B cell (primary cell): ENCODE measurements at regions not wholly inside any gene's neighbourhood (a gene's known extent, or its start where the extent isn't known, plus 50 kb on each side); places are given as distances from the start of the nearest gene placed in this dataset.

Experiments
- ATAC-seq: fragments of 200-7000 bp; cut with Tn5 transposase; one replicate; pipeline ENCODE4 v1.10.0; 2021; ENCODE audit warnings: low read depth, mild to moderate bottlenecking, moderate number of reproducible peaks, moderate library complexity
- CTCF ChIA-PET: fragments of 350-600 bp; sonication (Branson Sonifier 250); formaldehyde crosslinking; loops from one replicate; lab custom pipeline; 2021; ENCODE audit warnings: antibody characterized with exemption, inconsistent platforms; lab: Charles Lee
- POLR2A ChIA-PET: fragments of 350-600 bp; sonication (Branson Sonifier 250); formaldehyde crosslinking; loops from one replicate; lab custom pipeline; 2021; ENCODE audit warnings: antibody characterized with exemption; lab: Charles Lee
- DNase-seq: peaks from one replicate; pipeline ENCODE4 v3.0.0; 2013
- H2AFZ ChIP-seq: 2 replicates; pipeline ENCODE4 v1.6.1; 2012; ENCODE audit warnings: mild to moderate bottlenecking, low read depth, low read length; ENCODE audit not compliant: insufficient read depth, poor library complexity, severe bottlenecking
- H3K27ac ChIP-seq, 2 donors: 1 replicate in 1 of 2; 2 replicates in 1 of 2; pipeline ENCODE4 v1.5.1; 2012 to 2013; ENCODE audit warnings: low read length in 2 of 2, mild to moderate bottlenecking in 2 of 2, moderate library complexity in 1 of 2
- H3K27me3 ChIP-seq, 4 experiments: fragments of 200-600 bp in 1 of 4; sonication (generic) in 1 of 4; replicated peaks in 1 of 4; 1 replicate in 2 of 4; 2 replicates in 2 of 4; pipeline versions ENCODE4 v1.6.1 to v1.7.0; 2013 to 2016; ENCODE audit warnings: low read length in 3 of 4, mild to moderate bottlenecking in 2 of 4, mixed read lengths in 1 of 4, moderate library complexity in 1 of 4; ENCODE audit not compliant: insufficient read depth in 4 of 4, control insufficient read depth in 3 of 4; ENCODE audit errors: control extremely low read depth in 1 of 4
- H3K36me3 ChIP-seq, 2 experiments: replicated peaks in 1 of 2; 1 replicate in 1 of 2; 2 replicates in 1 of 2; pipeline versions ENCODE4 v1.6.1 to v1.7.1; 2013; ENCODE audit warnings: low read length in 1 of 2; ENCODE audit not compliant: insufficient read depth in 2 of 2, control insufficient read depth in 1 of 2; ENCODE audit errors: control extremely low read depth in 1 of 2, extremely low read depth in 1 of 2
- H3K4me1 ChIP-seq, 2 donors: fragments of 200-600 bp in 1 of 2; sonication (generic) in 1 of 2; 1 replicate in 1 of 2; 2 replicates in 1 of 2; pipeline versions ENCODE4 v1.5.1 to v1.6.1; 2013 to 2017; ENCODE audit warnings: low read length in 2 of 2; ENCODE audit not compliant: control insufficient read depth in 2 of 2, insufficient read depth in 2 of 2
- H3K4me2 ChIP-seq: replicated peaks from 2 replicates; pipeline ENCODE3; 2012; ENCODE audit warnings: mild to moderate bottlenecking, low read depth, low read length; ENCODE audit not compliant: poor library complexity, severe bottlenecking
- H3K4me3 ChIP-seq, 5 experiments: fragments of 200-600 bp in 1 of 5; sonication (generic) in 1 of 5; 1 replicate in 3 of 5; 2 replicates in 2 of 5; pipeline versions ENCODE4 v1.5.1 to v1.7.0; 2011 to 2016; ENCODE audit warnings: low read length in 4 of 5, mild to moderate bottlenecking in 4 of 5, low read depth in 2 of 5, control low read depth in 1 of 5, moderate library complexity in 1 of 5; ENCODE audit not compliant: insufficient read depth in 1 of 5; ENCODE audit errors: control extremely low read depth in 1 of 5, extremely low read depth in 1 of 5
- H3K79me2 ChIP-seq: fragments of 200-600 bp; sonication (generic); one replicate; pipeline ENCODE4 v1.6.0; 2016; ENCODE audit warnings: low read length; ENCODE audit not compliant: control insufficient read depth, insufficient read depth
- H3K9ac ChIP-seq: fragments of 200-600 bp; sonication (generic); 2 replicates; pipeline ENCODE4 v1.6.1; 2017; ENCODE audit warnings: mild to moderate bottlenecking, low read length, moderate library complexity
- H3K9me3 ChIP-seq, 3 donors: one replicate each; pipeline versions ENCODE4 v1.6.1 to v1.7.1; 2013; ENCODE audit warnings: low read length in 2 of 3; ENCODE audit not compliant: control insufficient read depth in 2 of 3, insufficient read depth in 1 of 3; ENCODE audit errors: control extremely low read depth in 1 of 3
- H4K20me1 ChIP-seq: 2 replicates; pipeline ENCODE4 v1.6.0; 2012; ENCODE audit warnings: mild to moderate bottlenecking, low read length; ENCODE audit not compliant: insufficient read depth, control insufficient read depth, poor library complexity, severe bottlenecking
- H3K27ac Mint-ChIP-seq: one replicate; pipeline ENCODE4 v1.8.0; 2021; ENCODE audit warnings: mixed read lengths
- H3K27me3 Mint-ChIP-seq: one replicate; pipeline ENCODE4 v1.8.0; 2021; ENCODE audit warnings: mixed read lengths
- H3K4me1 Mint-ChIP-seq: one replicate; pipeline ENCODE4 v1.8.0; 2021; ENCODE audit warnings: mixed read lengths
- H3K4me3 Mint-ChIP-seq: one replicate; pipeline ENCODE4 v1.8.0; 2021; ENCODE audit warnings: mixed read lengths
- H3K9me3 Mint-ChIP-seq: one replicate; pipeline ENCODE4 v1.8.0; 2022; ENCODE audit warnings: mixed read lengths; ENCODE audit not compliant: insufficient read depth
- EZH2 ChIP-seq: IDR thresholded peaks from 2 replicates; pipeline ENCODE4 v1.6.1; 2012; ENCODE audit warnings: borderline replicate concordance, low read depth, mild to moderate bottlenecking, moderate library complexity, low read length; ENCODE audit not compliant: insufficient read depth, poor library complexity, severe bottlenecking
- WGBS: methylation state at CpG from one replicate; pipeline ENCODE4 v1.1.5; 2013; ENCODE audit warnings: missing lambda C conversion rate; ENCODE audit not compliant: insufficient coverage; 5-methylcytosine and 5-hydroxymethylcytosine counted together
- intact Hi-C: fragments of 100-400 bp; cut with micrococcal nuclease; formaldehyde crosslinking; loops from one replicate; pipeline ENCODE4 v1.10.0; 2022
- TF ChIP-seq, protein P1 (sequence below): fragments of 200-600 bp; IDR thresholded peaks from one replicate; pipeline ENCODE4 v1.8.0; 2022; ENCODE audit warnings: antibody characterized with exemption, mild to moderate bottlenecking

DNA sequence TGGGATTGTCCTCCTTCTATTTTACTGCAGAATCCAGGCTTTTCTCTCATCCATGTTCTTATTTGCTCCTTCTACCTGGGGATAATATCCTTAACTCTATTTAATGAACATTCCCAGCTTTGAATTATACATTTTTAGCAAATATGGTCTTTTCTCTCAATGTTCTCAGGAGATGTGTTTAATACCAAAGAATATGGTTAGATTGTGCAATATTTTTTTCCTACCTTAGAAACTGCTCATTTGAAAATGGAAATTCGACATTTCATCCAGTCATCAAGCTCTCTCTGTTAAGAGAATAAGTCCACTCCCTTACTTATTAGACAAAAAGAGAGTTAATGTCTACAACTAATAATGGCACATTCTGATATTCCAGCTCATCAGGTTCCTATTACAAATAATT, 160.4 kb upstream of the GULP1 start:
- Histone ChIP-seq H3K36me3 (no peaks in the 10 kb centered on the region), H3K4me3 (no peak overlapping the region), H3K4me1 (no peaks in the 10 kb centered on the region), H3K79me2 (no peaks in the 10 kb centered on the region), H2AFZ (no peak overlapping the region), H3K27ac (no peak overlapping the region), H3K27me3 (no peaks in the 10 kb centered on the region), H3K4me2 (no peak overlapping the region), H3K9ac (no peak overlapping the region), H4K20me1 (no peaks in the 10 kb centered on the region), H3K9me3 (no peaks in the 10 kb centered on the region)
- ChIA-PET POLR2A (no interaction called here), CTCF (no interaction called here)
- Mint-ChIP-seq H3K4me1 (no peaks in the 10 kb centered on the region), H3K27ac (no peak overlapping the region), H3K27me3 (no peaks in the 10 kb centered on the region), H3K9me3 (no peaks in the 10 kb centered on the region), H3K4me3 (no peak overlapping the region)
- TF ChIP-seq, protein P1, sequence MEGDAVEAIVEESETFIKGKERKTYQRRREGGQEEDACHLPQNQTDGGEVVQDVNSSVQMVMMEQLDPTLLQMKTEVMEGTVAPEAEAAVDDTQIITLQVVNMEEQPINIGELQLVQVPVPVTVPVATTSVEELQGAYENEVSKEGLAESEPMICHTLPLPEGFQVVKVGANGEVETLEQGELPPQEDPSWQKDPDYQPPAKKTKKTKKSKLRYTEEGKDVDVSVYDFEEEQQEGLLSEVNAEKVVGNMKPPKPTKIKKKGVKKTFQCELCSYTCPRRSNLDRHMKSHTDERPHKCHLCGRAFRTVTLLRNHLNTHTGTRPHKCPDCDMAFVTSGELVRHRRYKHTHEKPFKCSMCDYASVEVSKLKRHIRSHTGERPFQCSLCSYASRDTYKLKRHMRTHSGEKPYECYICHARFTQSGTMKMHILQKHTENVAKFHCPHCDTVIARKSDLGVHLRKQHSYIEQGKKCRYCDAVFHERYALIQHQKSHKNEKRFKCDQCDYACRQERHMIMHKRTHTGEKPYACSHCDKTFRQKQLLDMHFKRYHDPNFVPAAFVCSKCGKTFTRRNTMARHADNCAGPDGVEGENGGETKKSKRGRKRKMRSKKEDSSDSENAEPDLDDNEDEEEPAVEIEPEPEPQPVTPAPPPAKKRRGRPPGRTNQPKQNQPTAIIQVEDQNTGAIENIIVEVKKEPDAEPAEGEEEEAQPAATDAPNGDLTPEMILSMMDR, result no peak
- TF ChIP-seq EZH2, result no peak
- no CpG with 5 or more reads among the region's 1 CpG for WGBS
- no peak for DNase-seq
- ATAC-seq, result no peak
- intact Hi-C loops, result no loop called here

DNA sequence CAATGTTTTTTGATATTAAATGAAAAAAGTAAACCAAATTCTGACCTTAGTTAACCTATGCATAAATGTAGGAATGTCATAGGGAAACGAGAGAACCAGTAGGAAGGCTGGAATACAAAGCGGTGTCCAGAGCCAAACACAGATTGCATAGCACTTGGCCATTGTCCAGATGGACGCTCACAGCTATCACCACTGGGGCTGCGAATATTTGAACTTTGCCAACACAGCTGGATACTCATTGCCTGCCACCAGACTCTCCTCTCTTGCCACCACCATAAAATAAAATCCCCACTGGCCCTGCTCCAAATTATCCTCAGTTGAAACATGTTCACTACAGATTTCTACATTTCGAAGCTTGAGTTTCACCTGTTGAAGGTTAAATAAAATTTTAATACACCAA, 159.3 kb upstream of the GULP1 start:
- Histone ChIP-seq H3K27me3 (no peaks in the 10 kb centered on the region), H4K20me1 (no peaks in the 10 kb centered on the region), H3K27ac (no peak overlapping the region), H2AFZ (no peak overlapping the region), H3K9me3 (no peaks in the 10 kb centered on the region), H3K4me1 (no peaks in the 10 kb centered on the region), H3K36me3 (no peaks in the 10 kb centered on the region), H3K4me2 (no peak overlapping the region), H3K9ac (no peak overlapping the region), H3K4me3 (no peak overlapping the region), H3K79me2 (no peaks in the 10 kb centered on the region)
- Mint-ChIP-seq H3K27ac (no peak overlapping the region), H3K4me1 (no peaks in the 10 kb centered on the region), H3K27me3 (no peaks in the 10 kb centered on the region), H3K4me3 (no peak overlapping the region), H3K9me3 (no peaks in the 10 kb centered on the region)
- no peak for TF ChIP-seq EZH2
- TF ChIP-seq, protein P1, result no peak
- POLR2A ChIA-PET, result no interaction called here
- WGBS, result 83% methylated on average over 4 of the region's 5 CpGs
- CTCF ChIA-PET, result no interaction called here
- no peak for DNase-seq
- intact Hi-C loops, result no loop called here
- ATAC-seq, result no peak
